Tibial artery (tissue), 4 donors: ENCODE measurements at regions not wholly inside any gene's neighbourhood (a gene's known extent, or its start where the extent isn't known, plus 50 kb on each side); places are given as distances from the start of the nearest gene placed in this dataset.

Experiments used
- DNase-seq, 2 donors: peaks; one replicate each; pipeline ENCODE4 v3.0.0-alpha.2; 2019
- H3K27ac ChIP-seq, 2 donors: fragments of 200-600 bp; sonication (generic) in 1 of 2; 1 replicate in 1 of 2; 2 replicates in 1 of 2; pipeline ENCODE4 v1.5.1; 2018 to 2019; ENCODE audit warnings: mild to moderate bottlenecking in 1 of 2
- H3K27me3 ChIP-seq, 2 donors: fragments of 200-600 bp; sonication (generic) in 1 of 2; one replicate each; pipeline versions ENCODE4 v1.5.1 to v1.6.0; 2016 to 2019
- H3K36me3 ChIP-seq, 3 donors: fragments of 200-600 bp; sonication (generic) in 2 of 3; one replicate each; pipeline ENCODE4 v1.5.1; 2016 to 2019; ENCODE audit warnings: mild to moderate bottlenecking in 2 of 3
- H3K4me1 ChIP-seq, 4 donors: fragments of 200-600 bp; sonication (generic) in 2 of 4; 1 replicate in 3 of 4; 2 replicates in 1 of 4; pipeline ENCODE4 v1.5.1; 2016 to 2019
- H3K4me3 ChIP-seq, 2 donors: fragments of 200-600 bp; sonication (generic) in 1 of 2; 1 replicate in 1 of 2; 2 replicates in 1 of 2; pipeline ENCODE4 v1.5.1; 2018 to 2019; ENCODE audit warnings: mild to moderate bottlenecking in 2 of 2
- H3K9me3 ChIP-seq, 3 donors: fragments of 200-600 bp; sonication (generic) in 1 of 3; one replicate each; pipeline ENCODE4 v1.5.1; 2016 to 2019
- CTCF ChIP-seq, 2 experiments: fragments of 200-600 bp in 1 of 2; fragments of 450-650 bp in 1 of 2; IDR thresholded peaks; one replicate each; pipeline ENCODE4 v1.5.1; 2017 to 2019; ENCODE audit warnings: antibody characterized with exemption in 2 of 2, mild to moderate bottlenecking in 1 of 2, moderate library complexity in 1 of 2
- intact Hi-C: fragments of 100-400 bp; cut with DNase I; formaldehyde crosslinking; loops from one replicate; pipeline ENCODE4 v1.15.0; 2023; ENCODE audit warnings: low total_unique reads

GRCh38 chr11:105449100-105449734 is 160.7 kb upstream of the GRIA4 start:
- H3K9me3 ChIP-seq, result peaks cover 0 to 9% (median 3%) of the 10 kb centered on the region in 3 donors

GRCh38 chr11:105448703-105449079 is 161.2 kb upstream of the GRIA4 start:
- Histone ChIP-seq H3K27ac (no peak overlapping the region), H3K4me1 (no peaks in the 10 kb centered on the region), H3K9me3 (peaks cover 0 to 15% (median 8%) of the 10 kb centered on the region in 3 donors), H3K4me3 (no peak overlapping the region), H3K27me3 (no peaks in the 10 kb centered on the region), H3K36me3 (no peaks in the 10 kb centered on the region)
- DNase-seq, result no peak
- no peak for TF ChIP-seq CTCF (IDR thresholded peaks at IDR 0.05)
- intact Hi-C loops, result no loop called here

More at GRCh38 chr11:105449100-105449734, 160.7 kb upstream of the GRIA4 start:
- no peak for TF ChIP-seq CTCF (IDR thresholded peaks at IDR 0.05)
- no peak overlapping the region for H3K4me3 ChIP-seq
- no peak for DNase-seq
- H3K27me3 ChIP-seq, result no peaks in the 10 kb centered on the region
- no peaks in the 10 kb centered on the region for H3K36me3 ChIP-seq
- no peak overlapping the region for H3K27ac ChIP-seq
- no peaks in the 10 kb centered on the region for H3K4me1 ChIP-seq
- intact Hi-C loops, result no loop called here

GRCh38 chr11:105447936-105448702 is 161.8 kb upstream of the GRIA4 start:
- H3K27me3 ChIP-seq, result no peaks in the 10 kb centered on the region
- H3K9me3 ChIP-seq, result peaks cover 0 to 17% (median 8%) of the 10 kb centered on the region in 3 donors
- TF ChIP-seq CTCF (IDR thresholded peaks at IDR 0.05), result no peak
- no peak overlapping the region for H3K27ac ChIP-seq
- H3K36me3 ChIP-seq, result no peaks in the 10 kb centered on the region
- no peak overlapping the region for H3K4me3 ChIP-seq
- H3K4me1 ChIP-seq, result no peaks in the 10 kb centered on the region
- no peak for DNase-seq
- intact Hi-C loops, result no loop called here

- no peak overlapping the region for H3K4me3 ChIP-seq
- peaks cover 0 to 17% (median 8%) of the 10 kb centered on the region in 3 donors for H3K9me3 ChIP-seq
- DNase-seq, result no peak
- intact Hi-C loops, result no loop called here
- TF ChIP-seq CTCF (IDR thresholded peaks at IDR 0.05), result no peak
- H3K4me1 ChIP-seq, result no peaks in the 10 kb centered on the region
- H3K36me3 ChIP-seq, result no peaks in the 10 kb centered on the region
- H3K27me3 ChIP-seq, result no peaks in the 10 kb centered on the region
- H3K27ac ChIP-seq, result no peak overlapping the region
Observed at GRCh38 chr11:105443623-105444022, 166.2 kb upstream of the GRIA4 start.

GRCh38 chr11:105432241-105432995 is 177.5 kb upstream of the GRIA4 start:
- H3K4me3 ChIP-seq, result no peak overlapping the region
- no peaks in the 10 kb centered on the region for H3K9me3 ChIP-seq
- no peak overlapping the region for H3K27ac ChIP-seq
- H3K36me3 ChIP-seq, result no peaks in the 10 kb centered on the region
- intact Hi-C loops, result no loop called here
- no peak for TF ChIP-seq CTCF (IDR thresholded peaks at IDR 0.05)
- no peaks in the 10 kb centered on the region for H3K4me1 ChIP-seq
- H3K27me3 ChIP-seq, result no peaks in the 10 kb centered on the region
- no peak for DNase-seq
